ENCODE measurements at regions not wholly inside any gene's neighbourhood (a gene's known extent, or its start where the extent isn't known, plus 50 kb on each side); places are given as distances from the start of the nearest gene placed in this dataset.

DNA sequence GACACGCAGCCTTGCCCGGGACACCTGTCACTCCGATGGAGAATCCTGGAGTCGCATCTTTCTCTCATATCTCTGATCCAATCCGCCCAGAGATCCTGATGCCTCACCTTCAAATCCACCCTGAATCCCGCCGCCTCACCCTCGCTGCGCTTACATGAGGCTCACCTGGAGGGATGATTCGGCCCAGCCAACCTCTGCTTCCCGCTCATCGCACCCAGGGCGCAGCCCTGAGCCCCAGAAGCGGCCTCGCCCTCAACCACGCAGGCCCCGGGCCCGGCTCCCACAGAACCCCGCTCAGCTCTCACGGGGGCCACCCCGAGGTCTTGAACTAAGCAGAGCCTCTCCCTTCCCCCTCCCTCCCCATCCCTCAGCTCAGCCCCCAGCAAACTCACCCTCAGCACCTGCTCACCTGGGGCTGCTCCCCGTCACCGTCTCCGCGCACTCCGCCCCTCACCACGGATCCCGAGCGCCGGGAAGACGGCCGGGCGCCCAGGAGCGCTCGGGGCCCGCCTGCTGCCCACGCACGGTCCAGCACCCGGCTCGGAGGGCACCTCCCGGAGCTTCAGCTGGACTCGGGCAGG lies 160.0 kb downstream of the NDUFA10 start:
- TF ChIP-seq, protein P1, sequence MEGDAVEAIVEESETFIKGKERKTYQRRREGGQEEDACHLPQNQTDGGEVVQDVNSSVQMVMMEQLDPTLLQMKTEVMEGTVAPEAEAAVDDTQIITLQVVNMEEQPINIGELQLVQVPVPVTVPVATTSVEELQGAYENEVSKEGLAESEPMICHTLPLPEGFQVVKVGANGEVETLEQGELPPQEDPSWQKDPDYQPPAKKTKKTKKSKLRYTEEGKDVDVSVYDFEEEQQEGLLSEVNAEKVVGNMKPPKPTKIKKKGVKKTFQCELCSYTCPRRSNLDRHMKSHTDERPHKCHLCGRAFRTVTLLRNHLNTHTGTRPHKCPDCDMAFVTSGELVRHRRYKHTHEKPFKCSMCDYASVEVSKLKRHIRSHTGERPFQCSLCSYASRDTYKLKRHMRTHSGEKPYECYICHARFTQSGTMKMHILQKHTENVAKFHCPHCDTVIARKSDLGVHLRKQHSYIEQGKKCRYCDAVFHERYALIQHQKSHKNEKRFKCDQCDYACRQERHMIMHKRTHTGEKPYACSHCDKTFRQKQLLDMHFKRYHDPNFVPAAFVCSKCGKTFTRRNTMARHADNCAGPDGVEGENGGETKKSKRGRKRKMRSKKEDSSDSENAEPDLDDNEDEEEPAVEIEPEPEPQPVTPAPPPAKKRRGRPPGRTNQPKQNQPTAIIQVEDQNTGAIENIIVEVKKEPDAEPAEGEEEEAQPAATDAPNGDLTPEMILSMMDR (IDR thresholded peaks at IDR 0.05 in 2 of 3, conservative IDR thresholded peaks at IDR 0.05 in 1 of 3; ENCODE audit: insufficient read depth in 2 of 3, low read depth in 1 of 3, low read length in 3 of 3) = no peak
- no peak for TF ChIP-seq CC2D1A (IDR thresholded peaks at IDR 0.05)
- TF ChIP-seq ELF1 (tag; IDR thresholded peaks at IDR 0.05) = no peak
- no peak for TF ChIP-seq PRPF4 (IDR thresholded peaks at IDR 0.05; ENCODE audit: insufficient read depth, low read depth, low read length, poor library complexity, severe bottlenecking)
- no peak for TF ChIP-seq JUND (IDR thresholded peaks at IDR 0.05; ENCODE audit: borderline replicate concordance, low read depth, low read length)
- no peak for TF ChIP-seq JUND (tag; IDR thresholded peaks at IDR 0.05; ENCODE audit: borderline replicate concordance, low read depth, low read length)
- TF ChIP-seq SIN3A (IDR thresholded peaks at IDR 0.05; ENCODE audit: borderline replicate concordance in 2 of 2, control insufficient read depth in 1 of 2, low read depth in 2 of 2, low read length in 2 of 2) = no peak
- no peak for TF ChIP-seq EZH2 (IDR thresholded peaks at IDR 0.05; ENCODE audit: borderline replicate concordance, low read depth, low read length)
- no peak for TF ChIP-seq ZNF274 (IDR thresholded peaks at IDR 0.05; ENCODE audit: borderline replicate concordance, low read depth, low read length)
- TF ChIP-seq MTF1 (CRISPR knock-in tag; IDR thresholded peaks at IDR 0.05; ENCODE audit: borderline replicate concordance) = no peak
- TF ChIP-seq BRCA1 (IDR thresholded peaks at IDR 0.05) = no peak
- TF ChIP-seq BRCA1 (CRISPR knock-in tag; IDR thresholded peaks at IDR 0.05) = no peak
- TF ChIP-seq MAX (CRISPR knock-in tag; IDR thresholded peaks at IDR 0.05) = no peak
